WTC11 (cell line): ENCODE measurements at regions not wholly inside any gene's neighbourhood (a gene's known extent, or its start where the extent isn't known, plus 50 kb on each side); places are given as distances from the start of the nearest gene placed in this dataset.

ENCODE experiments used
- ATAC-seq: fragments of 200-7000 bp; cut with Tn5 transposase; 2 replicates; pipeline ENCODE4 v1.10.0; 2021; ENCODE audit warnings: mild to moderate bottlenecking, moderate library complexity
- CTCF ChIA-PET: fragments of 300-600 bp; sonication (Branson Sonifier 250); formaldehyde crosslinking; loops from one replicate; lab custom pipeline; 2021; ENCODE audit warnings: antibody characterized with exemption; lab: Charles Lee
- POLR2A ChIA-PET: fragments of 350-600 bp; sonication (Branson Sonifier 250); formaldehyde crosslinking; loops from one replicate; lab custom pipeline; 2021; ENCODE audit warnings: antibody characterized with exemption; lab: Charles Lee
- DNase-seq: peaks from one replicate; pipeline ENCODE4 v3.0.0; 2021; ENCODE audit warnings: low spot score
- H3K27ac Mint-ChIP-seq: 2 replicates; pipeline ENCODE4 v1.8.0; 2021; ENCODE audit warnings: mixed read lengths
- H3K27me3 Mint-ChIP-seq: 2 replicates; pipeline ENCODE4 v1.8.0; 2021; ENCODE audit warnings: low read depth, mild to moderate bottlenecking, moderate library complexity, mixed read lengths
- H3K36me3 Mint-ChIP-seq: 2 replicates; pipeline ENCODE4 v1.8.0; 2021; ENCODE audit warnings: mixed read lengths
- H3K4me1 Mint-ChIP-seq: 2 replicates; pipeline ENCODE4 v1.8.0; 2022; ENCODE audit warnings: mixed read lengths
- H3K4me3 Mint-ChIP-seq: 2 replicates; pipeline ENCODE4 v1.8.0; 2021; ENCODE audit warnings: mild to moderate bottlenecking, moderate library complexity, mixed read lengths
- H3K9me3 Mint-ChIP-seq: 2 replicates; pipeline ENCODE4 v1.8.0; 2021; ENCODE audit warnings: mixed read lengths
- EMX1 ChIP-seq: fragments of 250-450 bp; sonication (Bioruptor Pico); IDR thresholded peaks from 2 replicates; pipeline ENCODE4 v1.8.0; 2021; ENCODE audit warnings: mild to moderate bottlenecking
- ERG ChIP-seq: fragments of 250-450 bp; sonication (Bioruptor Pico); IDR thresholded peaks from 2 replicates; pipeline ENCODE4 v1.8.0; 2021; ENCODE audit warnings: mild to moderate bottlenecking
- FOXJ3 ChIP-seq: sonication (generic); formaldehyde crosslinking; IDR thresholded peaks from 2 replicates; pipeline ENCODE4 v1.9.0; 2021; ENCODE audit warnings: missing genetic modification reagents, mild to moderate bottlenecking, borderline replicate concordance
- FOXK1 ChIP-seq: sonication (generic); formaldehyde crosslinking; IDR thresholded peaks from 2 replicates; pipeline ENCODE4 v1.8.0; 2022; ENCODE audit warnings: mild to moderate bottlenecking, moderate library complexity, missing genetic modification reagents
- FOXP4 ChIP-seq: sonication (generic); formaldehyde crosslinking; IDR thresholded peaks from 2 replicates; pipeline ENCODE4 v1.8.0; 2022; ENCODE audit warnings: mild to moderate bottlenecking, missing genetic modification reagents
- GRHL2 ChIP-seq: fragments of 250-450 bp; sonication (Bioruptor Pico); IDR thresholded peaks from 2 replicates; pipeline ENCODE4 v1.8.0; 2022; ENCODE audit warnings: mild to moderate bottlenecking, moderate library complexity; ENCODE audit not compliant: insufficient replicate concordance, severe bottlenecking
- JUN ChIP-seq: sonication (generic); formaldehyde crosslinking; IDR thresholded peaks from 2 replicates; pipeline ENCODE4 v1.8.0; 2023; ENCODE audit warnings: mild to moderate bottlenecking, missing genetic modification reagents
- MXD4 ChIP-seq: fragments of 250-450 bp; sonication (Bioruptor Pico); IDR thresholded peaks from 2 replicates; pipeline ENCODE4 v1.8.0; 2021; ENCODE audit warnings: mild to moderate bottlenecking, moderate library complexity, borderline replicate concordance
- MYBL2 ChIP-seq: sonication (generic); formaldehyde crosslinking; IDR thresholded peaks from 2 replicates; pipeline ENCODE4 v1.8.1; 2023; ENCODE audit warnings: mild to moderate bottlenecking, moderate library complexity, missing genetic modification reagents
- NFATC4 ChIP-seq: fragments of 250-450 bp; sonication (Bioruptor Pico); IDR thresholded peaks from 2 replicates; pipeline ENCODE4 v1.9.0; 2021; ENCODE audit warnings: mild to moderate bottlenecking
- NFYB ChIP-seq: sonication (generic); formaldehyde crosslinking; conservative IDR thresholded peaks from 2 replicates; pipeline ENCODE4 v1.8.0; 2022; ENCODE audit warnings: low read depth, missing genetic modification reagents
- SMAD4 ChIP-seq: sonication (generic); formaldehyde crosslinking; IDR thresholded peaks from 2 replicates; pipeline ENCODE4 v1.8.0; 2022; ENCODE audit warnings: mild to moderate bottlenecking, missing genetic modification reagents
- ZNF219 ChIP-seq: sonication (generic); formaldehyde crosslinking; IDR thresholded peaks from 2 replicates; pipeline ENCODE4 v1.8.0; 2023; ENCODE audit warnings: missing genetic modification reagents, mild to moderate bottlenecking, borderline replicate concordance
- ZNF232 ChIP-seq: sonication (generic); formaldehyde crosslinking; IDR thresholded peaks from 2 replicates; pipeline ENCODE4 v1.8.0; 2022; ENCODE audit warnings: mild to moderate bottlenecking, missing genetic modification reagents
- ZNF281 ChIP-seq: sonication (generic); formaldehyde crosslinking; IDR thresholded peaks from 2 replicates; pipeline ENCODE4 v1.8.0; 2023; ENCODE audit warnings: mild to moderate bottlenecking, missing genetic modification reagents
- ZNF396 ChIP-seq: fragments of 250-450 bp; sonication (Bioruptor Pico); IDR thresholded peaks from 2 replicates; pipeline ENCODE4 v1.8.0; 2021; ENCODE audit warnings: mild to moderate bottlenecking, moderate library complexity, borderline replicate concordance
- ZNF416 ChIP-seq: fragments of 250-450 bp; sonication (Bioruptor Pico); IDR thresholded peaks from 2 replicates; pipeline ENCODE4 v1.9.0; 2021; ENCODE audit warnings: mild to moderate bottlenecking, inconsistent platforms
- TF ChIP-seq, protein P1 (sequence below): sonication (generic); formaldehyde crosslinking; conservative IDR thresholded peaks from 2 replicates; pipeline ENCODE4 v1.8.1; 2022; ENCODE audit warnings: mild to moderate bottlenecking, missing genetic modification reagents
- TF ChIP-seq, protein P2 (sequence below): sonication (generic); formaldehyde crosslinking; IDR thresholded peaks from 2 replicates; pipeline ENCODE4 v1.8.1; 2023; ENCODE audit warnings: mild to moderate bottlenecking, missing genetic modification reagents, moderate library complexity
- TF ChIP-seq, protein P3 (sequence below): sonication (generic); formaldehyde crosslinking; IDR thresholded peaks from 2 replicates; pipeline ENCODE4 v1.8.1; 2023; ENCODE audit warnings: mild to moderate bottlenecking, missing genetic modification reagents, moderate library complexity
- TF ChIP-seq, protein P4 (sequence below): fragments of 200-600 bp; IDR thresholded peaks from 2 replicates; pipeline ENCODE4 v1.8.0; 2022; ENCODE audit warnings: antibody characterized with exemption
- TF ChIP-seq, protein P5 (sequence below): fragments of 250-450 bp; sonication (Bioruptor Pico); IDR thresholded peaks from 2 replicates; pipeline ENCODE4 v1.9.0; 2021; ENCODE audit warnings: moderate library complexity, mild to moderate bottlenecking, inconsistent platforms, borderline replicate concordance
- TF ChIP-seq, protein P6 (sequence below): sonication (generic); formaldehyde crosslinking; IDR thresholded peaks from 2 replicates; pipeline ENCODE4 v1.8.0; 2023; ENCODE audit warnings: missing genetic modification reagents
- TF ChIP-seq, protein P7 (sequence below): sonication (generic); formaldehyde crosslinking; IDR thresholded peaks from 2 replicates; pipeline ENCODE4 v1.8.1; 2022; ENCODE audit warnings: low read depth, mild to moderate bottlenecking, moderate library complexity, missing genetic modification reagents, borderline replicate concordance

DNA sequence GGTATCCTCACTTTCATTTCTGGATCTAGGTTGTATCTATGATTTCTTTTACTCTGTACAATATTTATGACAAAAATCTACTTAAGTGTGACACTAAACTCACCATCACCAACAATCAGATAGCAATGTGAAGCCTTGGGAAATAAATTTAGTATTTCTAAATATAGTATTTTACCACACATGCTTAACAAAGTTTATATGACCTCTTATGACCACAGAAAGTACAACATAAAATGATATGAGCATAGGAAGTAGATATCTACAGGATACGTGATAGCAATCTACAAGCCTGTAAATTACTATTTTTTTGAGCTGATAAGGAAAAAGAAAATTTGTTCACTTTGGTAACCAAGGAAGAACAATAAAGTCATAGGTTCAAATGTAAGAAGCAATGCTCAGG, 910.4 kb upstream of the CITED2 start:
- Mint-ChIP-seq H3K27ac (no peak overlapping the region), H3K27me3 (no peaks in the 10 kb centered on the region), H3K9me3 (no peaks in the 10 kb centered on the region), H3K4me3 (no peak overlapping the region)
- ATAC-seq, result no peak
- TF ChIP-seq, protein P1, sequence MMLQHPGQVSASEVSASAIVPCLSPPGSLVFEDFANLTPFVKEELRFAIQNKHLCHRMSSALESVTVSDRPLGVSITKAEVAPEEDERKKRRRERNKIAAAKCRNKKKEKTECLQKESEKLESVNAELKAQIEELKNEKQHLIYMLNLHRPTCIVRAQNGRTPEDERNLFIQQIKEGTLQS (CRISPR knock-in tag), result no peak
- no peak for TF ChIP-seq MXD4 (CRISPR knock-in tag)
- TF ChIP-seq ERG, result no peak
- TF ChIP-seq ZNF232 (CRISPR knock-in tag), result no peak
- no peak for TF ChIP-seq EMX1
- TF ChIP-seq FOXP4 (CRISPR knock-in tag), result no peak
- no peak for TF ChIP-seq FOXJ3 (CRISPR knock-in tag)
- TF ChIP-seq, protein P2, sequence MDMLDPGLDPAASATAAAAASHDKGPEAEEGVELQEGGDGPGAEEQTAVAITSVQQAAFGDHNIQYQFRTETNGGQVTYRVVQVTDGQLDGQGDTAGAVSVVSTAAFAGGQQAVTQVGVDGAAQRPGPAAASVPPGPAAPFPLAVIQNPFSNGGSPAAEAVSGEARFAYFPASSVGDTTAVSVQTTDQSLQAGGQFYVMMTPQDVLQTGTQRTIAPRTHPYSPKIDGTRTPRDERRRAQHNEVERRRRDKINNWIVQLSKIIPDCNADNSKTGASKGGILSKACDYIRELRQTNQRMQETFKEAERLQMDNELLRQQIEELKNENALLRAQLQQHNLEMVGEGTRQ (CRISPR knock-in tag), result no peak
- TF ChIP-seq, protein P3, sequence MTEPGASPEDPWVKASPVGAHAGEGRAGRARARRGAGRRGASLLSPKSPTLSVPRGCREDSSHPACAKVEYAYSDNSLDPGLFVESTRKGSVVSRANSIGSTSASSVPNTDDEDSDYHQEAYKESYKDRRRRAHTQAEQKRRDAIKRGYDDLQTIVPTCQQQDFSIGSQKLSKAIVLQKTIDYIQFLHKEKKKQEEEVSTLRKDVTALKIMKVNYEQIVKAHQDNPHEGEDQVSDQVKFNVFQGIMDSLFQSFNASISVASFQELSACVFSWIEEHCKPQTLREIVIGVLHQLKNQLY (CRISPR knock-in tag), result no peak
- TF ChIP-seq SMAD4 (CRISPR knock-in tag), result no peak
- no peak for TF ChIP-seq JUN
- TF ChIP-seq FOXK1 (CRISPR knock-in tag), result no peak
- no peak for TF ChIP-seq NFYB (CRISPR knock-in tag)
- TF ChIP-seq NFATC4 (CRISPR knock-in tag), result no peak
- no peak for TF ChIP-seq MYBL2 (CRISPR knock-in tag)
- no peak for TF ChIP-seq ZNF396 (CRISPR knock-in tag)
- TF ChIP-seq, protein P4, sequence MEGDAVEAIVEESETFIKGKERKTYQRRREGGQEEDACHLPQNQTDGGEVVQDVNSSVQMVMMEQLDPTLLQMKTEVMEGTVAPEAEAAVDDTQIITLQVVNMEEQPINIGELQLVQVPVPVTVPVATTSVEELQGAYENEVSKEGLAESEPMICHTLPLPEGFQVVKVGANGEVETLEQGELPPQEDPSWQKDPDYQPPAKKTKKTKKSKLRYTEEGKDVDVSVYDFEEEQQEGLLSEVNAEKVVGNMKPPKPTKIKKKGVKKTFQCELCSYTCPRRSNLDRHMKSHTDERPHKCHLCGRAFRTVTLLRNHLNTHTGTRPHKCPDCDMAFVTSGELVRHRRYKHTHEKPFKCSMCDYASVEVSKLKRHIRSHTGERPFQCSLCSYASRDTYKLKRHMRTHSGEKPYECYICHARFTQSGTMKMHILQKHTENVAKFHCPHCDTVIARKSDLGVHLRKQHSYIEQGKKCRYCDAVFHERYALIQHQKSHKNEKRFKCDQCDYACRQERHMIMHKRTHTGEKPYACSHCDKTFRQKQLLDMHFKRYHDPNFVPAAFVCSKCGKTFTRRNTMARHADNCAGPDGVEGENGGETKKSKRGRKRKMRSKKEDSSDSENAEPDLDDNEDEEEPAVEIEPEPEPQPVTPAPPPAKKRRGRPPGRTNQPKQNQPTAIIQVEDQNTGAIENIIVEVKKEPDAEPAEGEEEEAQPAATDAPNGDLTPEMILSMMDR, result no peak
- TF ChIP-seq ZNF416 (CRISPR knock-in tag), result no peak
- TF ChIP-seq, all 79 proteins: peak for 0
- no peaks in the 10 kb centered on the region for H3K4me1 Mint-ChIP-seq
- no peaks in the 10 kb centered on the region for H3K36me3 Mint-ChIP-seq
- no peak for DNase-seq
- POLR2A ChIA-PET, result no interaction called here
- CTCF ChIA-PET, result no interaction called here

GRCh38 chr6:140283197-140283596, 908.7 kb upstream of the CITED2 start:
- Mint-ChIP-seq H3K4me3 (no peak overlapping the region), H3K4me1 (no peaks in the 10 kb centered on the region), H3K9me3 (no peaks in the 10 kb centered on the region), H3K36me3 (no peaks in the 10 kb centered on the region), H3K27ac (no peak overlapping the region), H3K27me3 (no peaks in the 10 kb centered on the region)
- ATAC-seq (no peak), DNase-seq (no peak)
- POLR2A ChIA-PET, result no interaction called here
- CTCF ChIA-PET, result no interaction called here
- no peak for TF ChIP-seq ZNF281 (CRISPR knock-in tag)
- TF ChIP-seq, protein P5, sequence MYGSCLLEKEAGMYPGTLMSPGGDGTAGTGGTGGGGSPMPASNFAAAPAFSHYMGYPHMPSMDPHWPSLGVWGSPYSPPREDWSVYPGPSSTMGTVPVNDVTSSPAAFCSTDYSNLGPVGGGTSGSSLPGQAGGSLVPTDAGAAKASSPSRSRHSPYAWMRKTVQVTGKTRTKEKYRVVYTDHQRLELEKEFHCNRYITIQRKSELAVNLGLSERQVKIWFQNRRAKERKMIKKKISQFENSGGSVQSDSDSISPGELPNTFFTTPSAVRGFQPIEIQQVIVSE, result no peak
- no peak for TF ChIP-seq GRHL2
- TF ChIP-seq, protein P6, sequence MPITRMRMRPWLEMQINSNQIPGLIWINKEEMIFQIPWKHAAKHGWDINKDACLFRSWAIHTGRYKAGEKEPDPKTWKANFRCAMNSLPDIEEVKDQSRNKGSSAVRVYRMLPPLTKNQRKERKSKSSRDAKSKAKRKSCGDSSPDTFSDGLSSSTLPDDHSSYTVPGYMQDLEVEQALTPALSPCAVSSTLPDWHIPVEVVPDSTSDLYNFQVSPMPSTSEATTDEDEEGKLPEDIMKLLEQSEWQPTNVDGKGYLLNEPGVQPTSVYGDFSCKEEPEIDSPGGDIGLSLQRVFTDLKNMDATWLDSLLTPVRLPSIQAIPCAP (CRISPR knock-in tag), result no peak
- TF ChIP-seq, protein P7, sequence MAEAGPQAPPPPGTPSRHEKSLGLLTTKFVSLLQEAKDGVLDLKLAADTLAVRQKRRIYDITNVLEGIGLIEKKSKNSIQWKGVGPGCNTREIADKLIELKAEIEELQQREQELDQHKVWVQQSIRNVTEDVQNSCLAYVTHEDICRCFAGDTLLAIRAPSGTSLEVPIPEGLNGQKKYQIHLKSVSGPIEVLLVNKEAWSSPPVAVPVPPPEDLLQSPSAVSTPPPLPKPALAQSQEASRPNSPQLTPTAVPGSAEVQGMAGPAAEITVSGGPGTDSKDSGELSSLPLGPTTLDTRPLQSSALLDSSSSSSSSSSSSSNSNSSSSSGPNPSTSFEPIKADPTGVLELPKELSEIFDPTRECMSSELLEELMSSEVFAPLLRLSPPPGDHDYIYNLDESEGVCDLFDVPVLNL (CRISPR knock-in tag), result no peak
- TF ChIP-seq NFATC4 (CRISPR knock-in tag), result no peak
- TF ChIP-seq ZNF219 (CRISPR knock-in tag), result no peak
